ENCODE measurements at regions not wholly inside any gene's neighbourhood (a gene's known extent, or its start where the extent isn't known, plus 50 kb on each side); places are given as distances from the start of the nearest gene placed in this dataset.
A peak's percentile ranks its signal among the peaks of the same experiment; 100 is the strongest.

DNA sequence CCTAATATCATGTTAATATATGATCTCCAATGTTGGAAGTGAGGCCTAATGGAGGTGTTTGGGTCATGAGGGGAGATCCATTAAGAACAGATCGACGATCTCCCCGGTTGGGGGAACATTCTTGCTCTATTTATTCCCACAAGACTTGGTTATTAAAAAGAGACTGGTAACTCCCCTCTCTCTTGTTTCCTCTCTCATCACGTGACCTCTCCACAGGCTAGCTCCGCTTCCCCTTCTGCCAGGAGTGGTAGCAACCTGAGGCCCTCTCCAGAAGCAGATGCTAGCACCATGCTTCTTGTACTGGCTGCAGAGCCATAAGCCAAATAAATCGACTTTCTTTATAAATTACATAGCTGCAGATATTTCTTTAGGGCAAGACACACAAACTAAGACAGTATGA is 794.4 kb downstream of the MTRR start:
- DNase-seq = no peak

GRCh38 chr5:8675182-8675581 is 806.2 kb downstream of the MTRR start:
- no peak for DNase-seq

DNA sequence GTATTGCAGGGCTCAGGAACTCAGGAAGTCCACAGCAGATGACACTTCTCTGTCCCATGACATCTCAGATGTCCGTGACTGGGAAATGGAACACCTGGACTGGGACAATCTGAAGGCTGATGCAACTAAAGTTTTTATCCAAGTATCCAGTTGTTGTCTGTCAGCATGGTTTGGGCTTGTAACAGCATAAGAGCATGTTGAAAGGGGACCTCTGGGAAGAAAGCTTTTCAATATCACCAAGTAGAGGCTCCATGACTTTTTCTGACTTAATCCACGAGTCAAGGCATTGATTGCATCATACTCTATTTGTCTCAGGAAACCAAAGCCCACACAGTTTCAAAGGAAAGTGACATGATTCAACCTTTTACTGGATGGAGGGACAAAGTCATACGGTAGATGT is 807.7 kb downstream of the MTRR start:
- no peak for DNase-seq

DNA sequence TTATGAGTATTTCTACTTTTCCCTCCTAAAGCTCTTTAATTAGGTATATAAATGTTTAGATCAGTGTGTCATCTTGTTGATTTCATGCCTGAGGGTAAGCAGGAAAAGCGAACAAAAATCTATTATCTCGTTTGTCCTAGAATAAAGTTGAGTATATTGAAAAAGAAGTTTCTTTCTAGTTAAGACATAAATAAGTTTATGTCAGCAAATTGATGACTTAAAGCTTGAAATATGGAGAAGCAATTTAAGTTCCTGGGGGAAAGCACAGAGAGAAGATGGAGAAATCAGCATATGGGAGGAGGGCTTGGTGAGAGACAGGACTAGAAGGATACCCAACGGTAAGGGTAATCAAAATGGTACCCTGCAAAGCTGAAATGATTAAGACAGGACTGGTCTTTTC is 813.4 kb downstream of the MTRR start:
- no peak for DNase-seq

GRCh38 chr5:8683496-8683895 is 814.5 kb downstream of the MTRR start:
- peak; percentile 92 for DNase-seq

- DNase-seq = peak; percentile 70
These were observed 816.8 kb downstream of the MTRR start for GRCh38 chr5:8685704-8686103.

DNA sequence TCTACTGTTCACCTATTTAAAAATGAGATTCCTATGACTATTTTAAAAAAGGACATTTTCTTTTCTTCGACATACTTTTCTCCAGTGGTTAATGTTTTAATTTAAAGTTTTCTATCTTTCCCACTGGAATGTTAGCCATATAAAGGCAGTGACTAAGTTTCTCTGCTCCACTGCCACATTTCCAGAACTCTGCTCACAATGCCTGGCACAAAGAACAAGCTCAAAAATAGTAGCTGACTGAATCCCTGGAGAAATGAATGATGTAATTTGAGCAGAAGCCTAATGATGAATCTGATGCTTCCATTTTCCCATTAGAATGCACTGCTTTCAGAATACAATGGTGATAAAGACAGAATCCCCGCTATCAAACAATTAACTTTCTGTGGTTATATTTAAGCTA is 817.8 kb downstream of the MTRR start:
- DNase-seq = peak; percentile 69

- no peak for DNase-seq
These were observed 820.8 kb downstream of the MTRR start for GRCh38 chr5:8689773-8690172.

DNA sequence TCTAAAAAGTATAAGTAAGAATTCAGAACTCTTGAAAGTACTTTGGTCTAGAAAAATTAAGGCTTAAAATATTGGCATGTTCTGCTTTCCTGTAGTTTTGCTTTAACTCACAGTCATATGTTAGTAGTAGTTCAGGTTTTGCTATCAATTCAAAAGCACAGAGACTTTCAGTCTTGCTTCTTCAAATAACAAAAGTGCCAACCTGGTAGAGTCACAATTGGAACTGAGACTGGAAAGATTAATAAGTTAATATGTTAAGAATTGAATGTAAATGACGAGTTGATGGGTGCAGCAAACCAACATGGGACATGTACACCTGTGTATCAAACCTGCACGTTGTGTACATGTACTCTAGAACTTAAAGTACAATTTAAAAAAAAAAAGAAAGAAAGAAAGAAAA is 822.3 kb downstream of the MTRR start:
- no peak for DNase-seq

- no peak for DNase-seq
These were observed 824.4 kb downstream of the MTRR start for GRCh38 chr5:8693341-8693844.

DNA sequence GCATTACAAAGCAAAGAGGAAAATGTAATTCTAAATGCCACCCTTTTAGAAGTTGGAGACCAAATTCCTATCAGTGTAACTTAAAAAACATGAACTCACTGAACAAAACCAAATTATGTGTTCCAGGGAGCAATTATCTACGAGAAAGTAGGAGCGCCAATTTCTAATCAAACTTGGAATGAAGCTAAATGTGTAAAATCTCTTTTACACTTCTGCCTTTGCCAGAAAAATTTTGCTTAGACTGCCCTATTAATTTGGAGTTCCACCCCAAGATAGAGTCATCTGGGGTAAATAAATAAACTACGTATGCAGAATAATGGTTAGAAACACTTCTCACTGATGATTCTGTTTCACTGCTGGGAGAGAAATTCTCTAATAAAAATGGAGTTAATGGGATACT is 825.6 kb downstream of the MTRR start:
- DNase-seq = no peak

- no peak for DNase-seq
These were observed 827.2 kb downstream of the MTRR start for GRCh38 chr5:8695902-8696845.

DNA sequence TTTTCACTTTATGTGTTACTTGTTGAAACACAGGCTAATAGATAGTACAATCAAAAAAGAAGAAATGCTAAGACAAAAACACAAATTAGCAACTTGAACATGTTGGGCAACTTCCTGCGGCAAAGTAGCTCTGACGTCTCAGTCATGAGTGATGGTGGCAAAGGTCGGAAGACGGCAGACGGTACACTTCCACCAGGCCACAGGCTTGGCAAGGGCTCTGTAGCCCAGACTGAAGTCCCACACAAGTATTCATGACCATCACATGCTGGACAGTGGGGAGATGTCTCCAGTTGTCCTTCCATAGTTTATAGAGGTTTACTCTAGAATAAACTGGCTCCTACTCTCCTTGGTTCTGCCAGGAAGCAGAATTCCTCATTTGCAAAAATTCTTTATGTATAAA is 831.3 kb downstream of the MTRR start:
- no peak for DNase-seq

GRCh38 chr5:8700671-8701070 is 831.7 kb downstream of the MTRR start:
- no peak for DNase-seq

DNA sequence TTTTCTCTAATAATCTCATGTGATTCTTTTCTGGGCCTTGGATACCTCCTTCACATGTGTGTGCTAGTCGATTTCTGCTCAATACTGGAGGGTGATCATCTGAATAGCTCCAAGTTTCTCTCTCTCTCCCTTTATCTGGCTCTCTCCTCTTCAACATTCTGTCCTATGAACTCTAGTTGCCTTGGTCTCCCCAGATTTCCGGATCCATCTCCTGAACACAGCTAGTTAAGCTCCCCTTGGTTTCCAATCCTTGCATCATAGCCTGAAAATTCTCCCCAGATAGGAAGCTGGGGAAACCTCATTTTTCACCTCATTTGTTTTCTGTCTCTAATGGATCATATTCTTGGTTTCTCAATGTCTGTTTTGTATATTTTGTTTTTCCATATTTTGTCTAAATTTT is 832.3 kb downstream of the MTRR start:
- no peak for DNase-seq

- DNase-seq = no peak
These were observed 835.4 kb downstream of the SEMA5A start for GRCh38 chr5:8710426-8710930.

DNA sequence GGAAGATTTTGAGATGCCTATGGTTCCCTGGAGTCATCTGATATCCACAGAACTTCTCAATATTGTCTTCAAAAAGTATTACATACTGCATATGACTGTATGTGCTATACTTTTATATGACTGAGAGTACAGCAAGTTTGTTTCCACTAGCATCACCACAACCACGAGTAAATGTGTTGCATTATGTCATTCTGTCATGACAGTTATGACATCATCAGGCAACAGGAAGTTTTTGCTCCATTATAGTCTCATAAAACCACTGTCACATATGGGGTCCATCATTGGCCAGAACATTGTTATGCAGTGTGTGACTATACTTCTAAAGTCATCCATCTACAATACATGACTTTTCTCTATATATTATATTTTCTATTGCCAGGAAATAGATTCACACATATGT is 831.7 kb downstream of the SEMA5A start:
- no peak for DNase-seq

DNA sequence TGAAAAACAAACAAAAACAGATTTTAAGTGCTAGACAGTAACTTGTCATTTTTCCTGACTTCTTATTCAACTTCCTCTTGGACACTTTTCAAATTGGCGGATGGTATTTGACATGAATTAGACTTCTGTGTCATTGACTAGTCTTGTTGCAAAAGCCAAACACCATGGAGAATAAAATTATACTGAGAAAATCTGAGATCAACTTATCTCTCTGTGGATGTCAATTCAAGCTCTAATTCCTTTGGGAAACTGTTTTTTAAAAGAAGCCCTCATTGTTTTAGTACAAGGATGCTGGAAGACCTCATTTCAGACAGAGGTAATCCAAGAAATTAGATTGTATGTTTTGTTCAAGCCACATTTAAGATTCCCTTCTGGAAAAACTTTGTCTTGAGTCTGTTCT is 831.0 kb downstream of the SEMA5A start:
- no peak for DNase-seq

GRCh38 chr5:8719796-8720195 is 826.1 kb downstream of the SEMA5A start:
- DNase-seq = no peak

GRCh38 chr5:8720506-8720905 is 825.4 kb downstream of the SEMA5A start:
- DNase-seq = no peak

GRCh38 chr5:8721536-8721935 is 824.3 kb downstream of the SEMA5A start:
- no peak for DNase-seq

GRCh38 chr5:8726383-8727036 is 819.4 kb downstream of the SEMA5A start:
- DNase-seq = peak; percentile 62

DNA sequence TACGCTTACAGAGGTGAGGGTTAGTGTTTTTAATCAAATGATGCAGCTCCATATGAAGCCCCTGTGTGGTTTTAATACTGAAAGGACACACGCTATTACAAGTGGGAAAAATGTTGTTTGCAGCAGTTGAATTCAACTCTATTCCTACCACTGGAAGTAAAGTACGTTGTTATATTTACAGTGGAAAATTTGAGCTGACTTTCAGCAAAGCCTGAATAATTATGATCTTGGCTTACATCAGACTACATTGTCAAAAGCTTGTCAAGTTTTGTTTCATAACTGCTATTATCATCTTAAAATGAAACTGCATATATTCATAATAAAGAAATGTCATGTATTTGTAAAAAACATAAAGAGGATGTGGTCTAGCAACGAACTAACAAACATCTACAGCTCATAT is 818.5 kb downstream of the SEMA5A start:
- no peak for DNase-seq

DNA sequence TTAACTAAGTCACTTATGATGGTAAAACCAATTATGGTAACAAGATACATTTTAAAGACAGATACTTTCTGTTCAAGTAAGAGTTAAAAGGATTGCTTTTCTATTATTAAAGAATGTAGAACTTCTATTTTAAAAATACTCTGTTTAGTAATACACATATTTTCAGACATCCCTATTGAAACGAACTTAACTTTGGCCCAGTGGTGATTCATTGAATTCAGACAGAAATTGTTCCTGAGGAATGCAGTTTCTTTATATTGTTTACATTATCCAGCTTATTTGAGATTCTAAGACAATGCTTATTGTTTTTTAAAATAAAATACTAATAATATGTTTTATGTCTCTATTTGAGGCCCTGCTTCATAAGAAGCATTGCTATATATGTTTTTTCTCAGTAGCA is 816.4 kb downstream of the SEMA5A start:
- DNase-seq = no peak

Data from NCI-H69 (cell line).